SK-N-MC (cell line): ENCODE measurements at regions not wholly inside any gene's neighbourhood (a gene's known extent, or its start where the extent isn't known, plus 50 kb on each side); places are given as distances from the start of the nearest gene placed in this dataset.

Experiments
- DNase-seq: peaks from one replicate; pipeline ENCODE4 v3.0.0-alpha.2; 2011; ENCODE audit warnings: low read depth, low spot score
- H3K27ac ChIP-seq: fragments of 200-600 bp; sonication (generic); 2 replicates; pipeline ENCODE4 v1.5.1; 2016; ENCODE audit warnings: mixed run types
- H3K36me3 ChIP-seq: fragments of 200-600 bp; sonication (generic); 2 replicates; pipeline ENCODE4 v1.6.1; 2017; ENCODE audit warnings: antibody characterized with exemption, low read length, mixed read lengths; ENCODE audit not compliant: insufficient read depth
- H3K4me3 ChIP-seq: fragments of 200-600 bp; sonication (generic); 2 replicates; pipeline ENCODE4 v1.5.1; 2016
- H3K9ac ChIP-seq: fragments of 200-600 bp; sonication (generic); 2 replicates; pipeline ENCODE4 v1.8.0; 2017; ENCODE audit warnings: mixed run types, mixed read lengths; ENCODE audit not compliant: insufficient read length
- H3K9me3 ChIP-seq: fragments of 200-600 bp; sonication (generic); 2 replicates; pipeline ENCODE4 v1.6.1; 2017; ENCODE audit warnings: low read depth, mild to moderate bottlenecking, antibody characterized with exemption, low read length, moderate library complexity, mixed read lengths
- EZH2 ChIP-seq: fragments of 200-600 bp; sonication (generic); IDR thresholded peaks from one replicate; pipeline ENCODE4 v1.6.1; 2017; ENCODE audit warnings: antibody characterized with exemption
- FOXP2 ChIP-seq: optimal IDR thresholded peaks from 2 replicates; pipeline ENCODE3; 2011; ENCODE audit warnings: mild to moderate bottlenecking, moderate library complexity; ENCODE audit not compliant: insufficient read depth; ENCODE audit errors: extremely low read length, control extremely low read depth
- POLR2AphosphoS5 ChIP-seq: IDR thresholded peaks from 2 replicates; pipeline ENCODE4 v1.6.1; 2012; ENCODE audit warnings: mild to moderate bottlenecking, low read depth, low read length, borderline replicate concordance

DNA sequence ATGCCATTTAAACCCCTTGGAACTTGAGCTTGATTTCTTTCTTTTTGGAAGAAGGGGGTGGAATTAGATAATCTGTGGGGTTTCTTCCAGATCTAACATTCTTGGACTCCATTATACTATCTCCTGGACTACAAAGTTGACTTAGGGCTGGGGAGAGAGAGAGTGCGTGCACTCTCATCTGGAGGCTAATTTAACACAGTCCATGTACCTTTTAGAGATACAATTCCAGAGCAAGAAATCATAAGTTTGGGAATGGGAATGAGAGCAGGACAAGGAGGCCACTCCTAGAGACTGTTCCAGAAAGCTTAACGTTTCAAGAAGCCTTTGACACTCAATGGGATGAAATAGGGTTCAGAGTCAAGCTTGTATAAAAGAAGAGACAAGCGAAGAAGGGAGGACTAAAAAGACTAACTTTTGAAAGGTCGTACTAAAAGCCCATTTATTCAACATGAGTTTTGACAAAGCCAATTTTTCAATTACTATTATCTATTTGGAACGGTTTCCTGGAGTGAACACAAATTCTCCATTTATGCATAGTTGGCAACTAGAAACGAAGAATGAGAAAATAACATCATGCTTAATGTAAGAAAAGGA lies 83.4 kb downstream of the ACTL7B start:
- Histone ChIP-seq H3K9ac (no peak overlapping the region), H3K9me3 (no peaks in the 10 kb centered on the region), H3K36me3 (no peaks in the 10 kb centered on the region), H3K27ac (no peak overlapping the region), H3K4me3 (no peak overlapping the region)
- no peak for TF ChIP-seq FOXP2
- TF ChIP-seq EZH2 = no peak
- no peak for TF ChIP-seq POLR2AphosphoS5
- no peak for DNase-seq

DNA sequence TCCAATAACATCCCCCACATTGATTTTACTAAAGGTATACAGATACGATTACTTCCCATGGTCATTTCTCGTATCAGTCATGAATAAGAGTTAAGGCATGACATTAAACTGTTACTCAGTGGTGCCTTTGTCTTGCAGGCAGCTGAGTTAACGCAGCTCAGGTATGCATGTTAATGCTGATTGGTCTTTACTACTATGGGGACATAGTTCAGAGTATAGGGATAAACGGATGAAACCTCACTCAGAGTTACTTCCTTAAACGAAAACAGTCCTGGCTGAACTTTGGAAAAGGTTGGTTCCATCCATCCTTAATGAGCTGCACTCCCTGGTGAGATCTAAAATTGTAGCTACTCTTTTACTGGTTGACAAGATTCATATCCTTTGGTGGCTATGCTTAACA lies 87.0 kb downstream of the ACTL7B start:
- TF ChIP-seq EZH2 (no peak), POLR2AphosphoS5 (no peak), FOXP2 (no peak)
- no peak overlapping the region for H3K4me3 ChIP-seq
- no peak for DNase-seq
- no peak overlapping the region for H3K9ac ChIP-seq
- no peaks in the 10 kb centered on the region for H3K9me3 ChIP-seq
- H3K36me3 ChIP-seq = no peaks in the 10 kb centered on the region
- no peak overlapping the region for H3K27ac ChIP-seq

DNA sequence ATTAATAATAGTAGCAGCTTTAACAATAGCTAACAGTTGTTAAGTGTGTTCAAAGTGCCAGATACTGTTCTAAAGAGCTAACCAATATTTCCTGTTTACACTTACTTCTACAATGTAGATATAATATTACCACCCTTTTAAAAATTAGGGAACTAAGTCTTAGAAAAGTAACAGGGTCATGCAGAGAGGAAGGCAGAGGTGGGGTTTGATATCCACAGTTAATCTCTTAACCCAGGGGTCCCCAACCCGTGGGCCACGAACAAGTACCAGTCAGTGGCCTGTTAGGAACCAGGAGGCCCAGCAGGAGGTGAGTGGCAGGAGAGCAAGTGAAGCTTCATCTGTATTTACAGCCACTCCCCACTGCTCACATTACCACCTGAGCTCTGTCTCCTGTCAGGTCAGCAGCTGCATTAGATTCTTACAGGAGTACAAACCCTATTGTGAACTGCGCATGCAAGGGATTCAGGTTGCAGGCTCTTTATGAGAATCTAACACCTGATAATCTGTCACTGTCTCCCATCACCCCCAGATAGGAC lies 89.1 kb downstream of the ACTL7B start:
- no peak for TF ChIP-seq FOXP2
- no peak for TF ChIP-seq EZH2
- no peak for TF ChIP-seq POLR2AphosphoS5
- DNase-seq = no peak
- Histone ChIP-seq H3K36me3 (no peaks in the 10 kb centered on the region), H3K9ac (no peak overlapping the region), H3K9me3 (no peaks in the 10 kb centered on the region), H3K27ac (no peak overlapping the region), H3K4me3 (no peak overlapping the region)

DNA sequence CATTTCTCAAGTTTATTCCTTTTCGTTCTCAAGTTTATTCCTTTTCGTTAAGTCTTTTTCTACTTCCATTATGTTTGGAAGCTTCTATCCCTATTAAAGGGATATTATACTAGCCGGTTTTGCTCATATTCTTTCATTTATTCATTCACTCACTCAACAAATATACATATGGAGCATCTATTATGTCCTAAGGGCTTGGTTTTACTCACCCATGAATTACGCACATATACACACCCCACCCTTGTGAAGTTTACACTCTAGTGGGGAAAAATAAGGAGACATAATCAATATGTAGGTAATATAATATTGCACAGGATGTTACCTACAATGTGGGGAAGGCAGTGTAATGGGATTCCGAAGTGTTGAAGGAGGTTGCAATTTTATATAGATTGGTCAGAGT lies 90.5 kb downstream of the ACTL7B start:
- TF ChIP-seq EZH2 (no peak), POLR2AphosphoS5 (no peak), FOXP2 (no peak)

DNA sequence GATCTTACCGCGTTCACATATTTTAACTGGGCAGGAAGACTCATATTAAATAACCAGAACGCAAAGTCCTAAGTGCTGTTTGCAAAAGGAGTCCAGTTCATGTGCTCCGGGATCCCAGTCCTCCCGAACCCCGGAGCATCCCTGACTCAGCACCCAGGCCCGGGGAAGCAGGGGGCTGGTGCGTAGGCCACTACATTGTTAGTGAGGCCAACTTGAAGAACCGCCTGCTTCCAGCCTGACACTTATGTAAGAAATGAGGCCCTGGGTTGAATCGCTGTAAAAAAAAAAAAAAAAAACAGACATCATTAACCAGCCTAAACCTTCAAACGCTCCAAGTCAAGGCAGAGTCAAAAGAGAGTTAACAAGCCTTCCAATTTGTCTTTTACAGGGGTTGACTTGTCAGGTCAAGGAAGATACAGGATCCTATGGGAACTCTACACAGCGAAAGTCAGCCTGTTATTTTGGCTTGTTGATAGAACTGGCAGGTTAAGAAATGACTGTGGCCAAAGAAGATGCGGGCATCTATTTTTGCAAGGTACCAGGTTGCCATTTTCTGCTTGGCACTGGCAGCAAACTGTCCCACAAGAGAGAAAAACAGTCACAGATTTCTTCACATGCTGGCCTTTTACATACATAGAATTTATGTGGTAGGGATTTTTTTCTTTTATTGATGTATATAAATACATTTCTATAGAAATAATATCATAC lies 93.3 kb downstream of the ACTL7B start:
- H3K9ac ChIP-seq = no peak overlapping the region
- no peaks in the 10 kb centered on the region for H3K9me3 ChIP-seq
- H3K27ac ChIP-seq = no peak overlapping the region
- H3K4me3 ChIP-seq = no peak overlapping the region
- H3K36me3 ChIP-seq = no peaks in the 10 kb centered on the region
- TF ChIP-seq EZH2 (no peak), FOXP2 (no peak), POLR2AphosphoS5 (no peak)
- no peak for DNase-seq

More for the DNA sequence above, 90.5 kb downstream of the ACTL7B start:
- Histone ChIP-seq H3K4me3 (no peak overlapping the region), H3K9me3 (no peaks in the 10 kb centered on the region), H3K36me3 (no peaks in the 10 kb centered on the region), H3K27ac (no peak overlapping the region), H3K9ac (no peak overlapping the region)
- DNase-seq = no peak

DNA sequence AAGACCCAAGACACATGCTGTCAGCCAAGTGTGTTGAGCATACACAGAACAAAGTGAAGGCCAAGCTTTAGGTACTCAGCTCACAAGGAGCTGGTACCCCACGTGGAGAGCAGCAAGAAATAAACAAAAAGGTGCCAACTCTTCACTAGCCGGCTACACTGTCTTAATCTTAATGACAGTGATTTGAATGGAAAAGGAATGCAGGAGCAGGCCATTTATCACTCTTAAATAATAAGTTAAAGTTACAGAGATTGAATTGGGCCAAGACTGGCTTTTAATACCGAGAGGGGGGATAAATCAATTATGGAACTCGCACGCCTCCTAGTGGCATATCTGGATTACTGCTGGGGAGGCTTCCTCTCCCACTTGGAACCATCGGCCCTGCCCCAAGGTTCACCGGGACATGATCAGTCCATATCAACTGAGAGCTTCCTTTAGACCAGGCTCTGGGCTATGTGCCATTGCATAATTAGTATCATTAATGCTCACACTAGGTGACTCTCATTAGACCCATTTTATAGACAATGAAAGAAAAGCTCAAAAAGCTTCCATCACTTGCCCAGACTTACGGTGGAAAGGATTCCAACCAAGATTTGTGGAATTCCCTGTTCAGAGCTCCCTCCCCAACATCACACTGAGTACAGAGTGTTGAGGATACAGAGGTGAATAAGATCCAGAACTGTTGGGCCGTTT lies 94.0 kb downstream of the ACTL7B start:
- no peak overlapping the region for H3K27ac ChIP-seq
- H3K9me3 ChIP-seq = no peaks in the 10 kb centered on the region
- H3K9ac ChIP-seq = no peak overlapping the region
- no peak for TF ChIP-seq FOXP2
- TF ChIP-seq POLR2AphosphoS5 = no peak
- no peak for TF ChIP-seq EZH2
- DNase-seq = no peak
- no peaks in the 10 kb centered on the region for H3K36me3 ChIP-seq
- no peak overlapping the region for H3K4me3 ChIP-seq

DNA sequence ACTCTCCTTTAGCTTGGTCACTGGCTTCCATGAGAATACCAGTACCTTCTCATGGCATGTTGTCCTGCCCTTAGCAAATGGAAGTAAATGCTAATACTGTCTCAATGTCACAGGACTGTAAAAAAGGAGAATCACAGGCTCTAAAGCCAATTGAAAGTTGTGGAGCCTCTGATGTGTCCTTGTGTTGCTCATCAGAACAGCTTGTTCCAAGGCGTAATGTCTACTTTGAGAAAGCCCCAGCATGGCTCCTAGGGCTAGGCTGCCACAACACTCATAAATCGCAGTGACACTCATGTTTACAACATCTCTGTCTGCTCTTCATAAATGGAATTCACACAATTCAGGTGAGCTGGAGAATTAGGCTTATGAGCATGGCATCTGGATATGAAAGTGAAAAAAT lies 94.9 kb downstream of the ACTL7B start:
- no peak overlapping the region for H3K4me3 ChIP-seq
- no peak for DNase-seq
- TF ChIP-seq EZH2 = no peak
- TF ChIP-seq POLR2AphosphoS5 = no peak
- no peak for TF ChIP-seq FOXP2
- H3K27ac ChIP-seq = no peak overlapping the region
- H3K9me3 ChIP-seq = no peaks in the 10 kb centered on the region
- no peak overlapping the region for H3K9ac ChIP-seq
- H3K36me3 ChIP-seq = no peaks in the 10 kb centered on the region

DNA sequence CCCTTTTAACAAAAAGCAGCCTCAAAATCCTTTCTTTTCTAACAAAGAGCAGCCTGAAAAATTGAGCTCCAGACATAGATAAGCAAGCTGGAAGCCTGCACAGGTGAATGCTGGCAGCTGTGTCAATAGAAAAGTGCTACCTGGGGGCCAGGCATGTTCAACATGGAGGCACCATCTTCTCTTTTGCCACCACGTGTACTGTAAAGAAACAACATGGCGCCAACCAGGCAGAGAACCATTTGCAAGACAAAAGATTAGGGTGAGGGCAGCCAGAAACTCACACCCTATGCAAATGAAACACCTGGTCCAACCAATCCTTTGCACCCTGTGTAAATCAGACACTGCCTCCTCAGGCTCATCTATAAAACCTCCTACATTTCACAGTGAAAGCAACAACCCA lies 96.0 kb downstream of the ACTL7B start:
- DNase-seq = no peak
- H3K27ac ChIP-seq = no peak overlapping the region

More for the DNA sequence above, 96.0 kb downstream of the ACTL7B start:
- Histone ChIP-seq H3K9me3 (no peaks in the 10 kb centered on the region), H3K36me3 (no peaks in the 10 kb centered on the region), H3K4me3 (no peak overlapping the region), H3K9ac (no peak overlapping the region)
- TF ChIP-seq POLR2AphosphoS5 (no peak), EZH2 (no peak), FOXP2 (no peak)
